Uterus (tissue), 3 donors: ENCODE measurements at regions not wholly inside any gene's neighbourhood (a gene's known extent, or its start where the extent isn't known, plus 50 kb on each side); places are given as distances from the start of the nearest gene placed in this dataset.

Experiments
- DNase-seq, 2 donors: peaks; one replicate each; pipeline ENCODE4 v3.0.0-alpha.2; 2019 to 2020
- H3K27ac ChIP-seq, 2 donors: fragments of 200-600 bp; sonication (generic); 1 replicate in 1 of 2; 2 replicates in 1 of 2; pipeline ENCODE4 v1.5.1; 2016 to 2018
- H3K27me3 ChIP-seq, 2 donors: fragments of 200-600 bp; sonication (generic); one replicate each; pipeline ENCODE4 v1.5.1; 2018 to 2019; ENCODE audit warnings: control low read depth in 1 of 2
- H3K36me3 ChIP-seq, 2 donors: fragments of 200-600 bp; sonication (generic); one replicate each; pipeline ENCODE4 v1.5.1; 2019; ENCODE audit warnings: control low read depth in 1 of 2
- H3K4me1 ChIP-seq, 2 donors: fragments of 200-600 bp; sonication (generic); one replicate each; pipeline ENCODE4 v1.5.1; 2018 to 2019; ENCODE audit warnings: control low read depth in 1 of 2
- H3K4me3 ChIP-seq, 2 donors: fragments of 200-600 bp; sonication (generic); 1 replicate in 1 of 2; 2 replicates in 1 of 2; pipeline ENCODE4 v1.5.1; 2018 to 2019; ENCODE audit warnings: mild to moderate bottlenecking in 1 of 2
- H3K9me3 ChIP-seq, 2 donors: fragments of 200-600 bp; sonication (generic); one replicate each; pipeline ENCODE4 v1.5.1; 2019; ENCODE audit warnings: control low read depth in 1 of 2
- POLR2A ChIP-seq, 2 donors: fragments of 450-650 bp; IDR thresholded peaks; one replicate each; pipeline ENCODE4 v1.6.1; 2016; ENCODE audit warnings: antibody characterized with exemption in 2 of 2, mild to moderate bottlenecking in 1 of 2, moderate library complexity in 1 of 2
- intact Hi-C: fragments of 100-400 bp; cut with DNase I; formaldehyde crosslinking; loops from one replicate; pipeline ENCODE4 v1.15.1; 2023; ENCODE audit warnings: low total_unique reads
- TF ChIP-seq, protein P1 (sequence below), 4 experiments: fragments of 200-600 bp in 2 of 4; fragments of 450-650 bp in 2 of 4; sonication (generic) in 2 of 4; IDR thresholded peaks; one replicate each; pipeline ENCODE4 v1.5.1; 2016 to 2019; ENCODE audit warnings: antibody characterized with exemption in 4 of 4, mild to moderate bottlenecking in 2 of 4, moderate library complexity in 1 of 4
- donor health status: DM: yes; HTN: yes; CAD: no.

GRCh38 chr1:71157715-71158114, 76.9 kb upstream of the ZRANB2 start:
- intact Hi-C loops: no loop called here
- no peaks in the 10 kb centered on the region for H3K4me1 ChIP-seq
- H3K4me3 ChIP-seq: no peak overlapping the region
- H3K36me3 ChIP-seq: no peaks in the 10 kb centered on the region
- H3K9me3 ChIP-seq: no peaks in the 10 kb centered on the region
- H3K27me3 ChIP-seq: no peaks in the 10 kb centered on the region
- no peak for TF ChIP-seq POLR2A (IDR thresholded peaks at IDR 0.05)
- TF ChIP-seq, protein P1, sequence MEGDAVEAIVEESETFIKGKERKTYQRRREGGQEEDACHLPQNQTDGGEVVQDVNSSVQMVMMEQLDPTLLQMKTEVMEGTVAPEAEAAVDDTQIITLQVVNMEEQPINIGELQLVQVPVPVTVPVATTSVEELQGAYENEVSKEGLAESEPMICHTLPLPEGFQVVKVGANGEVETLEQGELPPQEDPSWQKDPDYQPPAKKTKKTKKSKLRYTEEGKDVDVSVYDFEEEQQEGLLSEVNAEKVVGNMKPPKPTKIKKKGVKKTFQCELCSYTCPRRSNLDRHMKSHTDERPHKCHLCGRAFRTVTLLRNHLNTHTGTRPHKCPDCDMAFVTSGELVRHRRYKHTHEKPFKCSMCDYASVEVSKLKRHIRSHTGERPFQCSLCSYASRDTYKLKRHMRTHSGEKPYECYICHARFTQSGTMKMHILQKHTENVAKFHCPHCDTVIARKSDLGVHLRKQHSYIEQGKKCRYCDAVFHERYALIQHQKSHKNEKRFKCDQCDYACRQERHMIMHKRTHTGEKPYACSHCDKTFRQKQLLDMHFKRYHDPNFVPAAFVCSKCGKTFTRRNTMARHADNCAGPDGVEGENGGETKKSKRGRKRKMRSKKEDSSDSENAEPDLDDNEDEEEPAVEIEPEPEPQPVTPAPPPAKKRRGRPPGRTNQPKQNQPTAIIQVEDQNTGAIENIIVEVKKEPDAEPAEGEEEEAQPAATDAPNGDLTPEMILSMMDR (IDR thresholded peaks at IDR 0.05): no peak
- no peak overlapping the region for H3K27ac ChIP-seq
- no peak for DNase-seq

DNA sequence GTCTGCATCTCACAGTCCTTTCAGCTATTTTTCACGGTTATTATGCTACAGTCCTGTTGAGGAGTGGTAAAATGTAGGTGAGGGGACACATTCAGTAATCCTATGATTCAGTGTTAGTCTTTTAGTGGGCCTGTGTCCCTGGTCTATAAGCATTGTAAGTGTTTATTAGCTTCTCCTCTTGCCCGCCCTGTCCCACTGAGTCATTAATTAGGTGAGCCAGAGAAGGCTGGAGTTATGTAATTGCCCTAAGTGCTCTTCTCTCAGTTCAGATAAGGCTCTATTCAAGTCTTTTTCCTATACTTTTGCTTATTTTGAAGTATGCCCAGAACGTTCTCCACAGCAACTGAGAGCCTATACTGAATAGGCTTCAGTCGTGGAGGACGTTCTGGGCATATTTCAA, 76.3 kb upstream of the ZRANB2 start:
- Histone ChIP-seq H3K27me3 (no peaks in the 10 kb centered on the region), H3K27ac (no peak overlapping the region), H3K4me3 (no peak overlapping the region), H3K36me3 (no peaks in the 10 kb centered on the region), H3K4me1 (no peaks in the 10 kb centered on the region), H3K9me3 (no peaks in the 10 kb centered on the region)
- TF ChIP-seq, protein P1 (IDR thresholded peaks at IDR 0.05): no peak
- intact Hi-C loops: no loop called here
- no peak for DNase-seq

DNA sequence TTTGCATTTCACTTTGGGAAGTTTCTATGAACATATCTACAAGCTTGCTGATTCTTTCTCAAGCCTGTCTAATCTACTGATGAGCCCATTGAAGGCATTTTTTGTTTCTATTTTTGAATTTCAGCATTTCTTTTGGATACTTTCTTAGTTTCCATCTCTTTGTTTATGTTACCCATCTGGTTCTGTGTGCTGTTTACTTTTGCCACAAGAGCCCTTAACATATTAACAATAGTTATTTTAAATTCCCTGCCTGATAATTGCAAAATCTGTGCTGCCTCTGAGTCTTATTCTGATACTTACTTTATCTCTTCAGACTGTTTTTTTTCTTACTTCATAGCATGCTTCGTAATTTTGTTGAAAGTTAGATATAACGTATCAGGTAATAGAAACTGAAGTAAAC, 75.8 kb upstream of the ZRANB2 start:
- Histone ChIP-seq H3K4me3 (no peak overlapping the region), H3K4me1 (no peaks in the 10 kb centered on the region), H3K9me3 (no peaks in the 10 kb centered on the region), H3K27me3 (no peaks in the 10 kb centered on the region), H3K27ac (no peak overlapping the region), H3K36me3 (no peaks in the 10 kb centered on the region)
- DNase-seq: no peak
- TF ChIP-seq, protein P1 (IDR thresholded peaks at IDR 0.05): no peak
- TF ChIP-seq POLR2A (IDR thresholded peaks at IDR 0.05): no peak
- intact Hi-C loops: no loop called here

DNA sequence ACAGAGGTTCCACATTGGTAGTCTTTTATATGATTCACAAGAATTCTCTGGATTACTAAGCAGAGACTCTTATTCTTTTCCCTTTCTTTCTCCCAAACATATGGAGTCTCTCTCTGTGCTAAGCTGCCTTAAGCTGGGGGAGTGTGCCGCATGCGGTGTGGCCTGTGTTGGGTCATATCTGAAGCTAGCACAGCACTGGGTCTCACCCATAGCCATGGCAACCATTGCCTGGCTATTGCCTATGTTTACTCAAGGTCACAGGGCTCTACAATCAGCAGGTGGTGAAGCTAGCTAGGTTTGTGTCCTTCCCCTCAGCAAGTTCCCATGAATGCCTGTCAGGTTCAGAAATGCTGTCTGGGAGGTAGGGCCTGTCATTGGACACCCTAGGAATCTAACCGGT, 73.6 kb upstream of the ZRANB2 start:
- H3K27ac ChIP-seq: no peak overlapping the region
- intact Hi-C loops: no loop called here
- TF ChIP-seq, protein P1 (IDR thresholded peaks at IDR 0.05): no peak
- no peak for TF ChIP-seq POLR2A (IDR thresholded peaks at IDR 0.05)
- no peaks in the 10 kb centered on the region for H3K9me3 ChIP-seq
- no peak overlapping the region for H3K4me3 ChIP-seq
- no peaks in the 10 kb centered on the region for H3K4me1 ChIP-seq
- H3K27me3 ChIP-seq: no peaks in the 10 kb centered on the region
- no peak for DNase-seq
- no peaks in the 10 kb centered on the region for H3K36me3 ChIP-seq

DNA sequence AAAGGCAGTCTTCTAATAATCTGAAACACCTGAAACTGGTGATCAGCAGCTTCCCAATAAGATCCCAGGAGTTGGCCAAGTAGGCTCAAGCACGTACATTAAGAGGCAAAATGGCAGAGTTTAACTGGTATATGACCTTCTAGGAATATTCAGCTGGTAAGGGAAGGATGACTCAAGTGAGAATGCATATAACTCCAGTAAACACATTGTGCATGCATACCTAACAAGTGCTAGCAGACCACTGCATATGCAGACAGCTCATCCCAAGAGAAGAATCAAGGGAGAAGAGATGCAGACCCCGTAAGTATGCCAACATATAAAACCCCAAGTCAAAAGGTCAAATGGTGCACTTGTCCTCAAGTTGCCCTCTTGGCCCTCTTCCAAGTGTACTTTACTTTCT, 73.0 kb upstream of the ZRANB2 start:
- TF ChIP-seq, protein P1 (IDR thresholded peaks at IDR 0.05): no peak
- no peak for TF ChIP-seq POLR2A (IDR thresholded peaks at IDR 0.05)
- no peaks in the 10 kb centered on the region for H3K9me3 ChIP-seq
- no peaks in the 10 kb centered on the region for H3K36me3 ChIP-seq
- H3K4me3 ChIP-seq: no peak overlapping the region
- no peak overlapping the region for H3K27ac ChIP-seq
- no peaks in the 10 kb centered on the region for H3K4me1 ChIP-seq
- intact Hi-C loops: no loop called here
- DNase-seq: no peak
- no peaks in the 10 kb centered on the region for H3K27me3 ChIP-seq
